ENCODE measurements at regions not wholly inside any gene's neighbourhood (a gene's known extent, or its start where the extent isn't known, plus 50 kb on each side); places are given as distances from the start of the nearest gene placed in this dataset.

- TF ChIP-seq CTCF (IDR thresholded peaks at IDR 0.05), result no peak
- DNase-seq (no peak), ATAC-seq (no peak)
- intact Hi-C loops (cut with DNase I, micrococcal nuclease), result no loop called here
- Histone ChIP-seq H3K36me3 (ENCODE audit: low read depth) (no peaks in the 10 kb centered on the region), H3K4me1 (ENCODE audit: low read depth) (no peaks in the 10 kb centered on the region), H3K9me3 (no peaks in the 10 kb centered on the region), H3K4me3 (no peak overlapping the region)
Measured at GRCh38 chr4:162659716-162660115, 495.9 kb upstream of the FSTL5 start.

- intact Hi-C loops (cut with DNase I, micrococcal nuclease), result no loop called here
- H3K9me3 ChIP-seq, result no peaks in the 10 kb centered on the region
- no peaks in the 10 kb centered on the region for H3K4me1 ChIP-seq (ENCODE audit: low read depth)
- DNase-seq (no peak), ATAC-seq (no peak)
- H3K4me3 ChIP-seq, result no peak overlapping the region
- TF ChIP-seq CTCF (IDR thresholded peaks at IDR 0.05), result no peak
- no peaks in the 10 kb centered on the region for H3K36me3 ChIP-seq (ENCODE audit: low read depth)
Measured at GRCh38 chr4:162657966-162658365, 494.2 kb upstream of the FSTL5 start.

- intact Hi-C loops (cut with DNase I, micrococcal nuclease), result no loop called here
- DNase-seq, result no peak
- ATAC-seq, result no peak
- Histone ChIP-seq H3K36me3 (ENCODE audit: low read depth) (no peaks in the 10 kb centered on the region), H3K9me3 (no peaks in the 10 kb centered on the region), H3K4me3 (no peak overlapping the region), H3K4me1 (ENCODE audit: low read depth) (no peaks in the 10 kb centered on the region)
- no peak for TF ChIP-seq CTCF (IDR thresholded peaks at IDR 0.05)
Measured at GRCh38 chr4:162650166-162650565, 486.4 kb upstream of the FSTL5 start.

- intact Hi-C loops (cut with DNase I, micrococcal nuclease), result no loop called here
- Histone ChIP-seq H3K4me1 (ENCODE audit: low read depth) (no peaks in the 10 kb centered on the region), H3K9me3 (no peaks in the 10 kb centered on the region), H3K4me3 (no peak overlapping the region), H3K36me3 (ENCODE audit: low read depth) (no peaks in the 10 kb centered on the region)
- DNase-seq, result no peak
- no peak for ATAC-seq
- no peak for TF ChIP-seq CTCF (IDR thresholded peaks at IDR 0.05)
Measured at GRCh38 chr4:162645381-162645780, 481.6 kb upstream of the FSTL5 start.

GRCh38 chr4:162644346-162644745 lies 480.5 kb upstream of the FSTL5 start:
- no peak for ATAC-seq
- Histone ChIP-seq H3K4me1 (ENCODE audit: low read depth) (no peaks in the 10 kb centered on the region), H3K9me3 (no peaks in the 10 kb centered on the region), H3K4me3 (no peak overlapping the region), H3K36me3 (ENCODE audit: low read depth) (no peaks in the 10 kb centered on the region)
- no peak for DNase-seq
- TF ChIP-seq CTCF (IDR thresholded peaks at IDR 0.05), result no peak
- intact Hi-C loops (cut with DNase I, micrococcal nuclease), result no loop called here

GRCh38 chr4:162640152-162640551 lies 476.4 kb upstream of the FSTL5 start:
- Histone ChIP-seq H3K4me1 (ENCODE audit: low read depth) (no peaks in the 10 kb centered on the region), H3K36me3 (ENCODE audit: low read depth) (no peaks in the 10 kb centered on the region), H3K4me3 (no peak overlapping the region), H3K9me3 (no peaks in the 10 kb centered on the region)
- TF ChIP-seq CTCF (IDR thresholded peaks at IDR 0.05), result no peak
- no peak for DNase-seq
- no peak for ATAC-seq
- intact Hi-C loops (cut with DNase I, micrococcal nuclease), result no loop called here
